ES-I3 (cell line): ENCODE measurements at regions not wholly inside any gene's neighbourhood (a gene's known extent, or its start where the extent isn't known, plus 50 kb on each side); places are given as distances from the start of the nearest gene placed in this dataset.

ENCODE experiments used
- H3K36me3 ChIP-seq: 2 replicates; pipeline ENCODE4 v1.6.1; 2013; ENCODE audit warnings: mild to moderate bottlenecking, low read length, control low read depth, moderate library complexity; ENCODE audit not compliant: insufficient read depth
- H3K4me1 ChIP-seq: 2 replicates; pipeline ENCODE4 v1.6.1; 2013; ENCODE audit warnings: mild to moderate bottlenecking, control low read depth, low read length; ENCODE audit not compliant: insufficient read depth
- H3K9ac ChIP-seq: 2 replicates; pipeline ENCODE4 v1.6.1; 2013; ENCODE audit warnings: low read depth, mild to moderate bottlenecking, low read length, moderate library complexity
- H3K9me3 ChIP-seq: 2 replicates; pipeline ENCODE4 v1.6.1; 2013; ENCODE audit warnings: mild to moderate bottlenecking, low read length, moderate library complexity; ENCODE audit not compliant: control insufficient read depth, insufficient read depth

DNA sequence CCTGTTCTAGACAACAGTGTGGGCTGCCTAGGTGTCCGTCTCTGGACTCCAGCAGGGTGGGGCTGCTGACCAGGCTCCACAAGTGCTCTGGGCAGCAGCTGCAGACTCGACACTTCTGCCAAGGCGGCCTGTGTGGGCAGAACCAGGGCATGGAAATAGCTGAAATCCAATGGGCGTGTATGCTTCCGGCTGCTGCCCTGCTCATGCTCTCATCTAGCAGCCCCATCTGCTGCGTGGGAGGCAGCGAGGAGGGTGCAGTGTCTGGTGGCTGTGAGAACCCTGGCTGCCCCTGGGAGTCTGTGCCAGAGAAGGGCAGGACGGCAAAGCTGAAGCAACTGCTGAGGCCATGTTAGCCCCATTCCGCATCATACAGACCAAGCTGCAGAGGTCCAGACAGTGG lies 174.9 kb downstream of the SOX11 start:
- Histone ChIP-seq H3K36me3 (no peaks in the 10 kb centered on the region), H3K4me1 (no peaks in the 10 kb centered on the region), H3K9me3 (no peaks in the 10 kb centered on the region), H3K9ac (no peak overlapping the region)

GRCh38 chr2:5868931-5869330 lies 176.7 kb downstream of the SOX11 start:
- no peaks in the 10 kb centered on the region for H3K9me3 ChIP-seq
- H3K9ac ChIP-seq, result no peak overlapping the region
- no peaks in the 10 kb centered on the region for H3K36me3 ChIP-seq
- no peaks in the 10 kb centered on the region for H3K4me1 ChIP-seq

GRCh38 chr2:5869936-5870335 lies 177.8 kb downstream of the SOX11 start:
- H3K36me3 ChIP-seq, result no peaks in the 10 kb centered on the region
- H3K9me3 ChIP-seq, result no peaks in the 10 kb centered on the region
- H3K9ac ChIP-seq, result no peak overlapping the region
- no peaks in the 10 kb centered on the region for H3K4me1 ChIP-seq

DNA sequence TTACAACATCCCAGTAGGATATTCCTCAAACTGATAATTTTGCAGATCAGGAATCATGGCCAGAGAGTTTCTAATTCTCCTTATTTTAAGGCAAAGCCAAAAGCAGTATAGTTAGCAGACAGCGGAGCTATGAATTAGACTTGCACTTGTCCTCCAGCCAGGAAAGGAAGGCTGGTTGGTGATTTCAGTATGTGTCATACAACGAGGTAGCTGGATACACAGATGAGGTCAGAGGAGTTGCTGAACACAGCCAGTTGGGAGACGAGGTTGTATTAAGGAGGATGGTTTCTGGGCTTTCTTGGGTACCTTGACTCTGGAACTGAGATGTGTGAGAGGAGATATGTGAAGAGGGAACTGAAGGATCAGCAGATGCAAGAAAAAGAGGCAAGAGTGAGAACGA lies 185.2 kb downstream of the SOX11 start:
- H3K9me3 ChIP-seq, result no peaks in the 10 kb centered on the region
- H3K4me1 ChIP-seq, result no peaks in the 10 kb centered on the region
- no peak overlapping the region for H3K9ac ChIP-seq
- no peaks in the 10 kb centered on the region for H3K36me3 ChIP-seq

- Histone ChIP-seq H3K9ac (no peak overlapping the region), H3K4me1 (peaks cover 13% of the 10 kb centered on the region; the same call in 1 of the 2 replicates), H3K36me3 (no peaks in the 10 kb centered on the region), H3K9me3 (no peaks in the 10 kb centered on the region)
Observed at GRCh38 chr2:5885451-5886173, 193.4 kb downstream of the SOX11 start.

- peaks cover 13% of the 10 kb centered on the region; the same call in 1 of the 2 replicates for H3K4me1 ChIP-seq
- H3K36me3 ChIP-seq, result no peaks in the 10 kb centered on the region
- no peak overlapping the region for H3K9ac ChIP-seq
- H3K9me3 ChIP-seq, result no peaks in the 10 kb centered on the region
Observed at GRCh38 chr2:5886462-5886861, 194.3 kb downstream of the SOX11 start.

DNA sequence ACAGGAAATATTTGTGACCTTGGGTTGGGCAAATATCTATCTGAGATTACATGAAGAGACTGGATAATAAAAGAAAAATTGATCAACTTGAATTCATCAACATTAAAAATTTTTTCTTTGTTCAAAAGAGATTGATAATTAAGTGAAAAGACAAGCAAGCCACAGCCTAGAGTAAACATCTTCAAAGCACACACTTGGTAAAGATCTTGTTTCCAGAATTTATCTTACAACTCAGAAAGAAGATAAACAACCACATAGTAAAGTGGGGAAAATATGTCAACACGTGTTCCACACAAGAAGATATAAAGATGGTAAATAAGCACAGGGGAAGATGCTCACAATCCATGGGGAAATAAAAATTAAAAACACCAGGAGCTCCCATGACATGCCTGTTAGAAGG lies 195.9 kb downstream of the SOX11 start:
- Histone ChIP-seq H3K9me3 (no peaks in the 10 kb centered on the region), H3K4me1 (peaks cover 13% of the 10 kb centered on the region; the same call in 1 of the 2 replicates), H3K9ac (no peak overlapping the region), H3K36me3 (no peaks in the 10 kb centered on the region)

DNA sequence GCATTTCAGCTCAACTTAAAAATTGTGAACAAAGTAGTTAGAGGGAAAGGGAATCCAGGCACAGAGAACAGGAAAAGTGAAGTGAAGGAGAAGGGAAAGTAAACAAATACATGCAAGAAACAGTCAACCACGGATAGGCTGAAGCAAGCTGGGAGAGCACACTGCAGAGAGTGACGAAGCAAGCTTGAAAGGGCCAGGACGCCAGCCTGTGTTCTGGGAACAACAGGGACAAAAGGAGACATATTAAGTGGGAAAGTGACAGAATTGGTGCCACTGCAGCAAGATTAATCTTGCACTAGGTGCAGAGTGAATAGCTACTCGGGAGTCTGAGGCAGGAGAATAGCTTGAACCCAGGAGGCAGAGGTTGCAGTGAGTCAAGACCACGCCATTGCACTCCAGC lies 197.3 kb downstream of the SOX11 start:
- H3K4me1 ChIP-seq, result peaks cover 13% of the 10 kb centered on the region; the same call in 1 of the 2 replicates
- no peak overlapping the region for H3K9ac ChIP-seq

DNA sequence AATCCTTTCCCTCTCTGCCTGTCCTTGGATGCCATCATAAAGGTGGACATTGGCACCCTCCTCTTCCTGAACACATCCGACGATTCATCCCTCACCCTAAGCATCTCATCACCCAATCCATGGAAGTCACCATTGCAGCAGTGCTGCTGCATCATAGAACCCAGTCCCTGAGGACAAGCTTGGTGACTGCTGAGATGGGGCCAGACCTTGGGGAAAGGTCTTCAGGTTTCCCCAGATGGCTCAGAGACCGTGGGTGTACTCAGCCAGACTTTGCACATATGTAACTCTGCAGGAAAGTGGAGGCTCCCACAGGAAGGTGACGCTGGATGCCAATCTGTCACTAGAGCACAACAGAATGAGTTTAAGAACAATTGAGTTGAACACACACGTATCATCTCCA lies 202.2 kb downstream of the SOX11 start:
- H3K9me3 ChIP-seq, result 0 out of 2 replicates have a peak, but pooled peaks cover 4% of the 10 kb centered on the region

More for the DNA sequence above, 197.3 kb downstream of the SOX11 start:
- Histone ChIP-seq H3K9me3 (no peaks in the 10 kb centered on the region), H3K36me3 (no peaks in the 10 kb centered on the region)

GRCh38 chr2:5895284-5895683 lies 203.1 kb downstream of the SOX11 start:
- Histone ChIP-seq H3K9me3 (0 out of 2 replicates have a peak, but pooled peaks cover 4% of the 10 kb centered on the region), H3K36me3 (no peaks in the 10 kb centered on the region), H3K9ac (no peak overlapping the region), H3K4me1 (no peaks in the 10 kb centered on the region)

More for the DNA sequence above, 202.2 kb downstream of the SOX11 start:
- Histone ChIP-seq H3K36me3 (no peaks in the 10 kb centered on the region), H3K9ac (no peak overlapping the region), H3K4me1 (no peaks in the 10 kb centered on the region)

DNA sequence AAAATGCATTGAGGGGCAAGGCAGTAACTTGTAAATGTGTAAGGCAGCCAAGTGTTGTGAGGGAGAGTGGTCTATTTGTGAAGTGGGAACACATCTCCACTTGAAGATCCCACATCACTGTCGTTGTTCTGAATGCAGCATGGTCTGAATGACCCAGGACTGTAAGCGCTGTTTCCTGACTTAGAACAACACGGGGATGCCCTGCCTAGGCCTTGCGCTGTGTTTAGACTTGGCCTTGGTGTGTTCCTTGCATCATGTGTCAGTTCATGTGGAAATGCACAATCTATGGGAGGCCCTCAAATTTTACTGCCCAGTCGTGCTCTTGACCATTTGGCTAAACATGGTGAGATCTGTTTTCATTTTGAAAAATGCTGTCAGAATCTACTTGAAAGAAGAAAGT lies 205.1 kb downstream of the SOX11 start:
- H3K4me1 ChIP-seq, result no peaks in the 10 kb centered on the region
- 0 out of 2 replicates have a peak, but pooled peaks cover 4% of the 10 kb centered on the region for H3K9me3 ChIP-seq
- no peak overlapping the region for H3K9ac ChIP-seq
- H3K36me3 ChIP-seq, result no peaks in the 10 kb centered on the region

DNA sequence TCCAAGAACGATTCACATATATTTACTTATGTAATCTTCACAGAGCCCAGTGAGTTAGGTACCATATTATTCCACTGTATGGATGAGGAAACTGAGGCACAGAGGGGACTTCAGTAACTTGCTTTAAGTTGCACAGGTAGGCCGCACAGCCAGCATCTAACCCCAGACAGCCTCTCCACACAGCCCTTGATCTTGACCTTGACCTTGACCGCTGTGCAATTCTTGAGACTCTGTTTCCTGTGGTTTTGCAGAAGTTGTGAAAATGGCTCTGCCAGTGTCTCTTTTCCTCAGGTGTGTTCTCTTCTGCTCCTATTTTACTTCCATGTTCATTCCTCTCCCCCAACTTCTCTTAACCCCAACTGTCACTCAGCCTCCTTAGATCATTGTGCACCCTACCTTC lies 206.5 kb downstream of the SOX11 start:
- Histone ChIP-seq H3K9ac (no peak overlapping the region), H3K36me3 (no peaks in the 10 kb centered on the region), H3K9me3 (0 out of 2 replicates have a peak, but pooled peaks cover 4% of the 10 kb centered on the region), H3K4me1 (no peaks in the 10 kb centered on the region)

DNA sequence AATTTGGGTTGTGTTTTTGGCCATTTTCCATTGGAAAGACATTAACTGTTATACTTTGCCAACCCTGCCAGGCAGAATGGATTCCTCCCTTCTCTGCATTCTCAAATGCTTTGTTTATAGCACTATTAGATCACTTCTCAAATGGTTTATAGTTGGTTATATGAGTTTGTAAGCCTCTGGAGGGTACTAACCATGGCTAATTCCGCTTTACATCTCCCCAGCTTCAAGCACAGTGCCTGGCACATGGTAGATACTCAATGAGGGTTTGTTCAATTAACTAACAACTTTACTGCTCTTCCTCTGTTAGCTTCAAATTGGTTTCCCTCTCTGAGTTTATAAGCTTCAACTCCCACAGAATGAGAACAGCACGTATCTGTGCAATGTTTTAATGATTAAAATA lies 213.5 kb downstream of the SOX11 start:
- H3K36me3 ChIP-seq, result no peaks in the 10 kb centered on the region
- no peak overlapping the region for H3K9ac ChIP-seq
- H3K4me1 ChIP-seq, result no peaks in the 10 kb centered on the region
- no peaks in the 10 kb centered on the region for H3K9me3 ChIP-seq

DNA sequence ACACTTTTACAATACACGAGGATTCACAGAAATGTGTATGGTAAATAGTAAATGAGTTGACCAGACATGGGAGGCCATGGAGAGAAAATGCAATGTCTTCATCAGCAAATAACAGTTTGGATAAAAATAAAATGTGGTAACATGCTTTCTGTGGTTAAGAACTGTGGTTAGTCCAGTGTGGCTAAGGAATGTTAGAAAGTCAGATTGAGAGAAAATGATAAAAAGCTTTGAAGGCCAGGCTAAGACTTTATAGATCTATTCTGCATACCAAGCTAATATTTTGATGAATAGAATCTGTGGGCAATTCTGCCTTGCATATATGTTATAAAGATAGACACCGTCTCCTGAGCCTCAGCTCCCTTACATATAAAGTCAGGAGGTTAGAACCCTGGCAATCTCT lies 215.9 kb downstream of the SOX11 start:
- no peaks in the 10 kb centered on the region for H3K9me3 ChIP-seq
- H3K36me3 ChIP-seq, result no peaks in the 10 kb centered on the region
- no peak overlapping the region for H3K9ac ChIP-seq
- no peaks in the 10 kb centered on the region for H3K4me1 ChIP-seq

DNA sequence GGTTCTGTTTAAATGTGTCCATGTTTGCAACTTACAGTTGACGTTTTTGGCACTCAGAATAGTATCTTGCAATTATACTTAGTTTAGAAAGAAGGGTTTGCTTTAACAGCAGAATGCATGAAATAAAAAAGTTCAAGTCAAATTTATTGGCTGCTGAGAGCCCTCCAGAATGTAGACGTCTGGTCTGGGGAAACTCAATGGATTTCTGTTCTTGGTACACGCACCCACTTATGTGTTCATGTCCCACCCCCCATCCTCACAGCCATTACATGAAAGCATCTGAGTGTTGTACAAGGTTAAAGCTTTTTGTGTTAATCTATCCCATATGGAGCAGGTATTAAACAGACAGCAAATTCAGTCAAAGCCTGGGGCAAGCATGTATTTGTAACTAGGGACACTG lies 219.5 kb downstream of the SOX11 start:
- Histone ChIP-seq H3K9me3 (no peaks in the 10 kb centered on the region), H3K36me3 (no peaks in the 10 kb centered on the region), H3K9ac (no peak overlapping the region), H3K4me1 (peaks cover 20% of the 10 kb centered on the region)
